Activated T-cell treated with anti-CD3 and anti-CD28 coated beads, Interleukin-2, amount 50 U/mL, for 24 hours (primary cell): ENCODE measurements at regions not wholly inside any gene's neighbourhood (a gene's known extent, or its start where the extent isn't known, plus 50 kb on each side); places are given as distances from the start of the nearest gene placed in this dataset.
"Not testable (repeated sequence)": the region's sequence is repeated elsewhere in the genome, so short reads cannot be mapped to it uniquely, and the experiment has no call there.

Experiments
- DNase-seq: peaks from one replicate; pipeline ENCODE4 v3.0.0-alpha.2; 2020
- H3K27ac Mint-ChIP-seq: 2 replicates; pipeline ENCODE4 v1.8.0; 2020; ENCODE audit warnings: mild to moderate bottlenecking, mixed read lengths
- H3K27me3 Mint-ChIP-seq: 2 replicates; pipeline ENCODE4 v1.8.0; 2020; ENCODE audit warnings: mixed read lengths
- H3K36me3 Mint-ChIP-seq: 2 replicates; pipeline ENCODE4 v1.8.0; 2020; ENCODE audit warnings: low read depth, mixed read lengths
- H3K4me1 Mint-ChIP-seq: 2 replicates; pipeline ENCODE4 v1.8.0; 2020; ENCODE audit warnings: low read depth, mixed read lengths
- H3K4me3 Mint-ChIP-seq: 2 replicates; pipeline ENCODE4 v1.8.0; 2020; ENCODE audit warnings: mild to moderate bottlenecking, moderate library complexity, mixed read lengths
- H3K9me3 Mint-ChIP-seq: 2 replicates; pipeline ENCODE4 v1.8.0; 2020; ENCODE audit warnings: mixed read lengths

GRCh38 chr1:101484689-101485338 is 248.0 kb downstream of the S1PR1 start:
- Mint-ChIP-seq H3K36me3 (no peaks in the 10 kb centered on the region), H3K27me3 (no peaks in the 10 kb centered on the region), H3K4me3 (no peak overlapping the region), H3K4me1 (no peaks in the 10 kb centered on the region), H3K27ac (no peak overlapping the region), H3K9me3 (peaks cover 6% of the 10 kb centered on the region)
- DNase-seq, result no peak

- Mint-ChIP-seq H3K27ac (no peak overlapping the region), H3K4me3 (no peak overlapping the region), H3K36me3 (no peaks in the 10 kb centered on the region), H3K4me1 (no peaks in the 10 kb centered on the region), H3K9me3 (peaks cover 14% of the 10 kb centered on the region), H3K27me3 (no peaks in the 10 kb centered on the region)
- no peak for DNase-seq
Measured at GRCh38 chr1:101485712-101486111, 248.9 kb downstream of the S1PR1 start.

GRCh38 chr1:101492144-101492543 is 255.3 kb downstream of the S1PR1 start:
- H3K4me1 Mint-ChIP-seq, H3K27me3 Mint-ChIP-seq, H3K27ac Mint-ChIP-seq, H3K4me3 Mint-ChIP-seq, DNase-seq, H3K36me3 Mint-ChIP-seq: not testable (repeated sequence)
- peaks cover 16% of the 10 kb centered on the region for H3K9me3 Mint-ChIP-seq

GRCh38 chr1:101493920-101494319 is 257.1 kb downstream of the S1PR1 start:
- not testable (repeated sequence) for H3K27me3 Mint-ChIP-seq, H3K27ac Mint-ChIP-seq, DNase-seq, H3K36me3 Mint-ChIP-seq, H3K4me1 Mint-ChIP-seq, H3K4me3 Mint-ChIP-seq
- peaks cover 16% of the 10 kb centered on the region for H3K9me3 Mint-ChIP-seq

- no peaks in the 10 kb centered on the region for H3K36me3 Mint-ChIP-seq
- no peak for DNase-seq
Measured at GRCh38 chr1:101496109-101496508, 259.3 kb downstream of the S1PR1 start.

GRCh38 chr1:101497881-101498559 is 261.2 kb downstream of the S1PR1 start:
- Mint-ChIP-seq H3K9me3 (no peaks in the 10 kb centered on the region), H3K27me3 (no peaks in the 10 kb centered on the region), H3K27ac (no peak overlapping the region), H3K4me1 (no peaks in the 10 kb centered on the region), H3K36me3 (no peaks in the 10 kb centered on the region), H3K4me3 (no peak overlapping the region)
- no peak for DNase-seq

More at GRCh38 chr1:101496109-101496508, 259.3 kb downstream of the S1PR1 start:
- no peak overlapping the region for H3K27ac Mint-ChIP-seq
- H3K4me3 Mint-ChIP-seq, result no peak overlapping the region
- H3K4me1 Mint-ChIP-seq, result no peaks in the 10 kb centered on the region
- H3K27me3 Mint-ChIP-seq, result no peaks in the 10 kb centered on the region
- H3K9me3 Mint-ChIP-seq, result no peaks in the 10 kb centered on the region

GRCh38 chr1:101504106-101504505 is 267.3 kb downstream of the S1PR1 start:
- not testable (repeated sequence) for H3K9me3 Mint-ChIP-seq, H3K27ac Mint-ChIP-seq, H3K4me3 Mint-ChIP-seq, H3K36me3 Mint-ChIP-seq, DNase-seq, H3K4me1 Mint-ChIP-seq, H3K27me3 Mint-ChIP-seq

- not testable (repeated sequence) for H3K9me3 Mint-ChIP-seq, H3K27me3 Mint-ChIP-seq, H3K36me3 Mint-ChIP-seq, H3K4me3 Mint-ChIP-seq, H3K27ac Mint-ChIP-seq, H3K4me1 Mint-ChIP-seq, DNase-seq
Measured at GRCh38 chr1:101505240-101505639, 268.4 kb downstream of the S1PR1 start.

- no peak for DNase-seq
- Mint-ChIP-seq H3K4me1 (no peaks in the 10 kb centered on the region), H3K27ac (no peak overlapping the region), H3K27me3 (no peaks in the 10 kb centered on the region), H3K4me3 (no peak overlapping the region), H3K36me3 (no peaks in the 10 kb centered on the region), H3K9me3 (no peaks in the 10 kb centered on the region)
Measured at GRCh38 chr1:101506541-101507164, 269.8 kb downstream of the S1PR1 start.

GRCh38 chr1:101507547-101507971 is 270.7 kb downstream of the S1PR1 start:
- no peak for DNase-seq
- H3K9me3 Mint-ChIP-seq, result no peaks in the 10 kb centered on the region
- no peaks in the 10 kb centered on the region for H3K36me3 Mint-ChIP-seq
- no peak overlapping the region for H3K27ac Mint-ChIP-seq
- no peaks in the 10 kb centered on the region for H3K27me3 Mint-ChIP-seq
- no peaks in the 10 kb centered on the region for H3K4me1 Mint-ChIP-seq
- H3K4me3 Mint-ChIP-seq, result no peak overlapping the region

GRCh38 chr1:101508913-101509312 is 272.1 kb downstream of the S1PR1 start:
- Mint-ChIP-seq H3K9me3 (no peaks in the 10 kb centered on the region), H3K4me3 (no peak overlapping the region), H3K4me1 (no peaks in the 10 kb centered on the region), H3K36me3 (no peaks in the 10 kb centered on the region), H3K27me3 (no peaks in the 10 kb centered on the region), H3K27ac (no peak overlapping the region)
- DNase-seq, result no peak

- H3K27me3 Mint-ChIP-seq, result no peaks in the 10 kb centered on the region
- H3K9me3 Mint-ChIP-seq, result no peaks in the 10 kb centered on the region
Measured at GRCh38 chr1:101509370-101509769, 272.6 kb downstream of the S1PR1 start.

GRCh38 chr1:101511202-101511891 is 274.5 kb downstream of the S1PR1 start:
- H3K9me3 Mint-ChIP-seq, result no peaks in the 10 kb centered on the region
- no peaks in the 10 kb centered on the region for H3K4me1 Mint-ChIP-seq
- no peaks in the 10 kb centered on the region for H3K27me3 Mint-ChIP-seq
- no peaks in the 10 kb centered on the region for H3K36me3 Mint-ChIP-seq
- no peak for DNase-seq
- H3K4me3 Mint-ChIP-seq, result no peak overlapping the region
- H3K27ac Mint-ChIP-seq, result no peak overlapping the region

More at GRCh38 chr1:101509370-101509769, 272.6 kb downstream of the S1PR1 start:
- no peak overlapping the region for H3K27ac Mint-ChIP-seq
- DNase-seq, result no peak
- no peak overlapping the region for H3K4me3 Mint-ChIP-seq
- H3K36me3 Mint-ChIP-seq, result no peaks in the 10 kb centered on the region
- H3K4me1 Mint-ChIP-seq, result no peaks in the 10 kb centered on the region

- Mint-ChIP-seq H3K36me3 (no peaks in the 10 kb centered on the region), H3K27ac (no peak overlapping the region), H3K27me3 (peaks cover 4% of the 10 kb centered on the region), H3K4me3 (no peak overlapping the region), H3K9me3 (peaks cover 3% of the 10 kb centered on the region), H3K4me1 (peaks cover 5% of the 10 kb centered on the region)
- DNase-seq, result no peak
Measured at GRCh38 chr1:101520302-101520701, 283.5 kb downstream of the S1PR1 start.

- peaks cover 4% of the 10 kb centered on the region for H3K27me3 Mint-ChIP-seq
- H3K4me3 Mint-ChIP-seq, result no peak overlapping the region
- no peak for DNase-seq
- H3K27ac Mint-ChIP-seq, result no peak overlapping the region
- peaks cover 5% of the 10 kb centered on the region for H3K4me1 Mint-ChIP-seq
- H3K36me3 Mint-ChIP-seq, result no peaks in the 10 kb centered on the region
- no peaks in the 10 kb centered on the region for H3K9me3 Mint-ChIP-seq
Measured at GRCh38 chr1:101522486-101522885, 285.7 kb downstream of the S1PR1 start.
